Endodermal cell (in vitro differentiated cells): ENCODE measurements at regions not wholly inside any gene's neighbourhood (a gene's known extent, or its start where the extent isn't known, plus 50 kb on each side); places are given as distances from the start of the nearest gene placed in this dataset.
A peak's percentile ranks its signal among the peaks of the same experiment; 100 is the strongest.
"Not testable (repeated sequence)": the region's sequence is repeated elsewhere in the genome, so short reads cannot be mapped to it uniquely, and the experiment has no call there.

Experiments used
- DNase-seq: peaks from one replicate; pipeline ENCODE4 v3.0.0-alpha.2; 2017
- H3K27ac ChIP-seq: 2 replicates; pipeline ENCODE4 v1.5.1; 2013; ENCODE audit warnings: mild to moderate bottlenecking, low read depth, low read length, moderate library complexity
- H3K27me3 ChIP-seq: 2 replicates; pipeline ENCODE4 v1.6.1; 2013; ENCODE audit warnings: mild to moderate bottlenecking, low read length, moderate library complexity; ENCODE audit not compliant: insufficient read depth, control insufficient read depth, poor library complexity, severe bottlenecking
- H3K36me3 ChIP-seq: 2 replicates; pipeline ENCODE4 v1.7.0; 2013; ENCODE audit warnings: mild to moderate bottlenecking, low read length, moderate library complexity; ENCODE audit not compliant: control insufficient read depth, insufficient read depth
- H3K4me1 ChIP-seq: one replicate; pipeline ENCODE4 v1.7.0; 2013; ENCODE audit warnings: low read length; ENCODE audit not compliant: control insufficient read depth, insufficient read depth
- H3K4me3 ChIP-seq: 2 replicates; pipeline ENCODE4 v1.5.1; 2013; ENCODE audit warnings: mild to moderate bottlenecking, low read length, moderate library complexity
- H3K9ac ChIP-seq: 2 replicates; pipeline ENCODE4 v1.6.1; 2013; ENCODE audit warnings: mild to moderate bottlenecking, low read length, moderate library complexity; ENCODE audit not compliant: poor library complexity, severe bottlenecking; ENCODE audit errors: extremely low read depth
- H3K9me3 ChIP-seq: 2 replicates; pipeline ENCODE4 v1.6.1; 2013; ENCODE audit warnings: mild to moderate bottlenecking, low read length, moderate library complexity; ENCODE audit not compliant: control insufficient read depth
- H3K27ac Mint-ChIP-seq: 2 replicates; pipeline ENCODE4 v1.8.0; 2020; ENCODE audit warnings: mixed read lengths
- H3K27me3 Mint-ChIP-seq: 2 replicates; pipeline ENCODE4 v1.8.0; 2021; ENCODE audit warnings: mild to moderate bottlenecking, mixed read lengths; ENCODE audit not compliant: insufficient read depth
- H3K36me3 Mint-ChIP-seq: 2 replicates; pipeline ENCODE4 v1.8.0; 2020; ENCODE audit warnings: low read depth, mixed read lengths
- H3K4me1 Mint-ChIP-seq: 2 replicates; pipeline ENCODE4 v1.8.0; 2020; ENCODE audit warnings: mixed read lengths
- H3K4me3 Mint-ChIP-seq: 2 replicates; pipeline ENCODE4 v1.8.0; 2020; ENCODE audit warnings: mild to moderate bottlenecking, moderate library complexity, mixed read lengths
- H3K9me3 Mint-ChIP-seq: 2 replicates; pipeline ENCODE4 v1.8.0; 2020; ENCODE audit warnings: mild to moderate bottlenecking, mixed read lengths
- CTCF ChIP-seq: fragments of 200-600 bp; sonication (generic); conservative IDR thresholded peaks from 2 replicates; pipeline ENCODE4 v1.5.0; 2021; ENCODE audit warnings: antibody characterized with exemption, mild to moderate bottlenecking
- WGBS, 2 experiments: methylation state at CpG; one replicate each; pipeline versions ENCODE4 v1.1.5 to v1.1.7; 2013; ENCODE audit warnings: missing lambda C conversion rate in 2 of 2, mixed read lengths in 1 of 2; ENCODE audit not compliant: insufficient coverage in 1 of 2, insufficient read length in 1 of 2; 5-methylcytosine and 5-hydroxymethylcytosine counted together

- Histone ChIP-seq H3K4me3 (no peak overlapping the region), H3K27ac (no peak overlapping the region), H3K27me3 (no peaks in the 10 kb centered on the region), H3K36me3 (no peaks in the 10 kb centered on the region), H3K9me3 (no peaks in the 10 kb centered on the region), H3K9ac (peak overlapping the region; percentile 18), H3K4me1 (peaks cover 33% of the 10 kb centered on the region)
- TF ChIP-seq CTCF = no peak
- WGBS, 2 experiments = 44 to 60% methylated on average over 3 to 6 of the region's 6 CpGs
- Mint-ChIP-seq H3K27me3 (no peaks in the 10 kb centered on the region), H3K4me1 (peaks cover 45% of the 10 kb centered on the region), H3K36me3 (no peaks in the 10 kb centered on the region), H3K27ac (peak overlapping the region; percentile 85), H3K4me3 (no peak overlapping the region), H3K9me3 (peaks cover 2% of the 10 kb centered on the region)
- DNase-seq = peak; percentile 91
Observed at GRCh38 chr20:6698056-6698455, 69.4 kb upstream of the BMP2 start.

GRCh38 chr20:6697228-6697972, 70.1 kb upstream of the BMP2 start:
- Mint-ChIP-seq H3K36me3 (no peaks in the 10 kb centered on the region), H3K27ac (peak overlapping the region; percentile 84), H3K27me3 (no peaks in the 10 kb centered on the region), H3K9me3 (peaks cover 2% of the 10 kb centered on the region), H3K4me1 (peaks cover 50% of the 10 kb centered on the region), H3K4me3 (no peak overlapping the region)
- no peak for TF ChIP-seq CTCF
- 89 to 92% methylated on average over 7 to 12 of the region's 12 CpGs for WGBS, 2 experiments
- DNase-seq = peak; percentile 65
- no peaks in the 10 kb centered on the region for H3K27me3 ChIP-seq
- no peak overlapping the region for H3K27ac ChIP-seq
- H3K9me3 ChIP-seq = no peaks in the 10 kb centered on the region
- H3K36me3 ChIP-seq = no peaks in the 10 kb centered on the region
- H3K4me3 ChIP-seq = no peak overlapping the region
- peaks cover 27% of the 10 kb centered on the region for H3K4me1 ChIP-seq
- peak overlapping the region; percentile 18 for H3K9ac ChIP-seq

- H3K4me3 Mint-ChIP-seq = no peak overlapping the region
- 93 to 94% methylated on average over 3 to 4 of the region's 4 CpGs for WGBS, 2 experiments
- no peak for TF ChIP-seq CTCF
- Histone ChIP-seq H3K27me3 (no peaks in the 10 kb centered on the region), H3K9ac (no peak overlapping the region), H3K9me3 (no peaks in the 10 kb centered on the region), H3K4me3 (no peak overlapping the region), H3K4me1 (peaks cover 23% of the 10 kb centered on the region), H3K27ac (no peak overlapping the region), H3K36me3 (no peaks in the 10 kb centered on the region)
- no peak for DNase-seq
- H3K27ac Mint-ChIP-seq = no peak overlapping the region
- no peaks in the 10 kb centered on the region for H3K36me3 Mint-ChIP-seq
- no peaks in the 10 kb centered on the region for H3K27me3 Mint-ChIP-seq
- peaks cover 2% of the 10 kb centered on the region for H3K9me3 Mint-ChIP-seq
- H3K4me1 Mint-ChIP-seq = peaks cover 45% of the 10 kb centered on the region
Observed at GRCh38 chr20:6696001-6696400, 71.5 kb upstream of the BMP2 start.

- H3K4me1 ChIP-seq = peaks cover 16% of the 10 kb centered on the region
- not testable (repeated sequence) for H3K36me3 Mint-ChIP-seq, H3K4me3 ChIP-seq, DNase-seq, H3K4me3 Mint-ChIP-seq, H3K27ac Mint-ChIP-seq, H3K9me3 ChIP-seq, H3K27me3 Mint-ChIP-seq, H3K36me3 ChIP-seq, H3K9me3 Mint-ChIP-seq, H3K9ac ChIP-seq, H3K27ac ChIP-seq, H3K27me3 ChIP-seq
- 79 to 100% methylated on average over 1 to 3 of the region's 3 CpGs for WGBS, 2 experiments
- H3K4me1 Mint-ChIP-seq = peaks cover 41% of the 10 kb centered on the region
Observed at GRCh38 chr20:6693808-6694198, 73.7 kb upstream of the BMP2 start.
